HG03139 (cell line): ENCODE measurements at regions not wholly inside any gene's neighbourhood (a gene's known extent, or its start where the extent isn't known, plus 50 kb on each side); places are given as distances from the start of the nearest gene placed in this dataset.

Experiments used
- ATAC-seq: cut with Tn5 transposase; IDR thresholded peaks from one replicate; pipeline ENCODE4 v1.9.1; 2021; ENCODE audit not compliant: unreplicated experiment

DNA sequence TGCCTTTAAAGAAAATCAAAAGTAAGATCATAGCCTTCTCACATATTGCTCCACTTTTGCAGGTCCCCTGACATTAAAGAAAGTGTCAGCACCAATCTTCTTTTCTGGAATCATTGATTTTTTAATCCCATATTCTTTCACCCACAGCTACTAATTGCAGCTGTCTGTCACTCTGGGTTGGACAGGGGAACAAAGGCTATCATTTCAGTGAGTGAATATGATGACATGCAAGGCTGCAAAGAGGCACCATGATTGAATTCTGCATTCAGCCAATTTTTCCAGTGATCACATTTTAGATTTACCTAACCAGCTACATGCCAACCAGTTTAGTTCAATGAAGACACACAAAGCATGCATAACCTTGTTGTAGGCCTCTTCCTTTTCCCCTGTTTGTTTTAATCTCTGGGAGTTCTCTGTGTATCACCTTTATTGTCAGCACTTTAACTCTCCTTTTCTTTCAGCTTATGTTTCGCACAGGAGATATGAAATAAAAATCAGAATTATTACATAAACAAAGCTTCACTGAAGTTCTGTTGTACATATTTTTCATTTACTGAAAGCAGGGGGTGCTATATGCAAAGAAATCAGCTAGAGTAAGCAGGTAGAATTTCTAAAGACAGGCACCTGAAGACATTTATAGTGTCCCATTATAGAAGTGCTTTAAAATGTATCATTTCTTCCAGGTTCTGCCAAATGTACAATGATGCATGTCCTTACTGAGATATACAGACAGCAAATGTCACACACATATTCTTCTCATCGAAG, 584.8 kb downstream of the PLA2G4A start:
- no peak for ATAC-seq

DNA sequence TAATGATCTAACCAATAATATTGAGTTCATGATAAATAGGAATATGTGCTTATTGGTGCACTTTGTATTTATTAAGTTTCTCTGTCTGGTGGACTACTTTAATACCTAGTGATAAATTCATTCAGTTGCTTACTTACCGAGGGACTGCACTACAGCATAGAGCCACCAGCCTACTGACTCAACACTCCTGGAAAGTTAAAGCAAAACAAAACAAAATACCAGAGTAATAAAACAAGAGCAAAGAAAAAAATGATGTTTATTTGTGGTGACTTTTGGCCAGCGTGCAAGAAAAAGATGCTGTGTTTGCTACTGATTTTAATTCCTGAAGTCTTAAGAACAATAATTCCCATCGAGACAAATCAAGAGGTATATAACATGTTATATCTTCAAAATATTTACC, 586.3 kb downstream of the PLA2G4A start:
- no peak for ATAC-seq

DNA sequence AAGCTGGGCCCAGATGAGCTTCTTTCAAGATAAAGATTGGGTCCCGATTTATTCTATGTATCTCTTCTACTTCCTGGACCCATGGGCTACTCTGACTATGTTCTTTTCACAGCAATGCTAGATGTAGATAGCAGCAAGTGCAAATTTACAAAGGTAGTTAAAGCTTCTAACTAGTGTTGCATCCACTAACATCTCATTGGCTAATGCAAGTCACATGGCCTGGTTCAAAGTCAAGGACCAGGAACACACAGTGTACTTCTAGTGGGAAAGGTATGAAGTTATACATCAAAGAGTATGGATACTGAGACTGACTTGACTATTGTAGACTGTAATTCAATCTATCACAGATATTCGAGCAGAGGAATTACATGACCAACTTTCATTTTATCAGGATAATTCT, 588.8 kb downstream of the PLA2G4A start:
- no peak for ATAC-seq

DNA sequence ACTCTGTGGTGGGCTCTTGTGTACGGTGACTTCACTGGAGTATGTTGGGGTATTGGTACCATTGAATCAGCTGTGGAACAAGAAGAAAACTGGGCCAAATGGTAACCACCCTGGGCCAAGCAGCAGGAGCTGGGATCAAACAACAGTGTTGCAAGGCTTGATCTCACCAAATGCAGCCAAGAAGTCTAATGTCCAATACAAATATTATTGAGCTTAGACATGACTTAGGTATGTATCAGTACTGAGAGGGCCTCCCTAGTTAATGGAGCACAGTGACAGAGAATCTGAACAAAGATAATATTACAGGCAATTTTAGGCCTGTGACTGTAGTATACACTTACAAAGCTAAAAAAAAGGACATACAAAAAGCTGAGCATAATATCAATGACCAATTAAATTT, 604.8 kb downstream of the PLA2G4A start:
- ATAC-seq: no peak

DNA sequence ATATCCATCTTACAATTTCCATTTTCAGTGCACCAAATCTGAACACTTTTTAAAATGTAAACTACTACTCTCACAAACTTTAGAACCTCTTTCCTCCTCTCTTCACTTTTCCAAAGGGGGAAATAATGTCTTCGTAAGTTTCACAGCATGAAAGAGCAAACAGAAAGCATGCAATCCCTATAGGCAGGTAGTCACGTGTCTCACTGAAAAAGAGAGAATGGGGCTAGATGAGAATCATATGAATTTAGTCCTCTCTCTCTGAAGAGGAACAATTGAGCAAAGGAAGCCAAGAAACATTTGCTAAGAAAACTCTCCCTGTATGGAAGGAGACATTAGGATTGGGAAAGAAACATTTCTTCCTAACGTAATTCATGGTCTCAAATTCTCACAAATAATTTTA, 613.9 kb downstream of the PLA2G4A start:
- ATAC-seq: no peak

DNA sequence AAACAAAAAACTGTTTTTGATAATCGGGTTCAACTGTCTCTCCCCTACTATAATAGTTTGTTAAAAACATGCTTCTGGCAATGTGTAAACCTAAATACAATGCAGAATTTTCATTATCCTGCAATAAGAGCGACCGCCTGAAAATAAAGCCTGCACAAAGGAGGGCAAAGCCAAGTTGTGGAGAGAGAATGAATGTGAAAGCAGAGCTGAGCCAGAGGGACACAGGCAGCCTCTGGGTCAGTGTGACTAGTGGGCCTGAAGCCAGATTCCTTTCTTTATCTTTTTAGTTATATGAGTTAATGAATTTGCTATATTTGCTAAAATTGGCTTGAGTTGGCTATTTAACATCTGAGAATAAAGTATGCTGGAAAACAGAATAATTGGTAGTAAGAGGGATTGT, 615.2 kb downstream of the PLA2G4A start:
- ATAC-seq: no peak

DNA sequence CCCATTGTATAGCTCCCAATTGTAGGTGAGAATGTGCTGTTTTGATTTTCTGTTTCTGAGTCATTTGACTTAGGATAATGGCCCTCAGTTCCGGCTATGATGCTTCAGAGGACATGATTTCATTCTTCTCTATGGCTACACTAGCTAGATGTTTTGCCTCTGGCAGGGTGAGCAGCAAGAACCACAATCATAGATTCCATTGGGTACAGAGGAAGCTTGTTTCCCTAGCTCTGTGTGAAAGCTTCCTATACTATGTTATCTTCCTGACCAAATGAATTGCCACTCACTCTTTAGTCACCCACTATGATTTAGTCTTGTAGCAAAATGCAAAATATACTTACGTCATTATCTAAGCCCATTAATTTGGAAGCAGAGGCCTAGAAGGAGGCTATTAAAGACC, 616.3 kb downstream of the PLA2G4A start:
- ATAC-seq: no peak

DNA sequence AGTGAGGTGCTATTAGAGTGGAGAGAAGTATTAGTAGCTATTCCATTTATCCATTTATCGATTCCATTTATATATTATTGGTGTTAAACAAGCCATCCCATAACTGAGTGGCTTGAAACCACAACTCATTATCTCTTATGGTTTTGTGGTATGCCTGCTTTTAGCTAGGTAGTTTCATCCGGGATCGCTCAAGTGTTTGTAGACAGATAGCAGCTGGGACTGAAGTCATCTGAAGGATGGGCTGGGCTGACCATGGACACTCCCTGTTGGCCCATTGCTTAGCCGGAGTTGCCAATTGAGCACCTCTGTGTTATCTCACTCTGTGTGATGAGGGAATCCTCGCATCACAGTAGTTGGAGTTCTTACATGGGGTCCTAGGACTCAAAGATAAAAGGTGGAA, 622.5 kb downstream of the PLA2G4A start:
- no peak for ATAC-seq

DNA sequence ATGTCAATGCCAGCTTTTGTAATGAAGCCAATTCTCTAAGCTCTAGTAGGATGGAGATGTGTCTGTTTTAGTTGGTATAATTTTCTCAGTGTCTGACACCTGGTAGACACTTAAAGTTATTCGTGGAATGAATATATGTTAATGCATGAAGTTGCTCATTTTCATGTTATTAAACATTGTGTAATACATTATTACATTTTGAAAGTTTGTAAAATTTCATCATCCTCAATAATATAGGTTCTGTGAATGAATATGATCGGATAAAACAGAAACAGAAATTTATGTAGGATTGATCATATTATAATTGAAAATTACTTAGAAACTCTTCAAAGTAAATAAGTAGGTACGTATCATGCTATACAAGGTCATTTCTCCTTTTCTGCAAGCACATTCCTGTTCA, 625.3 kb downstream of the PLA2G4A start:
- ATAC-seq: no peak

DNA sequence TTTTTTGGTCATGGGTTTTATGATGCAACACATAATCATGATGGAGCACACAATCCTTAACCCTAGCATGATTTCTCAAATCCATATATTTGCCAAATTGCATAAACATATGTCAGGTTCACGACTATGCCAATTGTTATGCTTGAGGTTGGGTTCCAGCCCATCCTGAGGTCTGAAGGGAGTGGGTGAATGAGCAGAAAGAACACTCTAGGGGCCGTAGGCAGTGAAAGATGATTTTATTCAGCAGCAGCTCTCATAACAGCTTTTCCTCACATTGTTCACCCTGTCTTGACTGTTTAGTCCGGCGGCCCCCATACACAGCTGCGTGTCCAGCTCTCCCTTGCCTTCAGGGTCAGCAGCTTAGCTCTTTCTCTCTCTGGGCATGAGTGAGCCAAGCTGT, 627.7 kb downstream of the PLA2G4A start:
- no peak for ATAC-seq

DNA sequence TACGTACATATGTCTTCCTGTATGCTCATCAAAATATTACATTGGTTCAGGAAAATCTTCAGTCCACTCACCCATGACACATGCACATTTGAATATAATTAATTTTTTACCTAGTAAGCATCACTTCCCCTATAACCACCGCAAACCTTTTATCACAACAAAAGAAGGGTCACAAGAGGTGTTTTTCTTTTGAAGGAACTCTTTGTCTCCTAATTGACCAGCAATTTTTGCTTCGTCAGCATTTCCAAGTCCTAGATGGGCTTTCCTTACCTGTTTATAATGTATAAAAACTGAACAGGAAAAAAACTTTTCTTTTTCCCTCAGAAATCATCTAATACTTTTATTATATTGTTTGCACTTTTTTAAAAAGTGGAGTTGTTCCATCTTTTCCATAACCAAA, 631.3 kb downstream of the PLA2G4A start:
- ATAC-seq: no peak

DNA sequence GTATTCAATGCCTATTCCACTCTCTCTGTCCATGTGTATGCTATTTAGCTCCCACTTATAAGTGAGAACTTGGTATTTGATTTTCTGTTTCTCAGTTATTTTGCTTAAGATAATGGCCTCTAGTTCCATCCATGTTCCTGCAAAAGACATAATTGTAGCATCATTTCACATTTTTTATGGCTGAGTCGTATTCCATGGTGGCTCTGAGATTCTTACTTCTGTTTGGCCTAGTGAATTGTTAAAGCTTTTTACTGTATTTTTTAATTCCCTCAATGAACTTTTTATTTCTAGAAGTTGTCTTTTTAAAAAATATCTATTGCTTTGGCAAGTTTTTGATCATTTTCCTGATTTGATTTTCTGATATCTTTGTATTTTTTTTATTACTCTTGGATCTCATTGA, 635.6 kb downstream of the PLA2G4A start:
- no peak for ATAC-seq

DNA sequence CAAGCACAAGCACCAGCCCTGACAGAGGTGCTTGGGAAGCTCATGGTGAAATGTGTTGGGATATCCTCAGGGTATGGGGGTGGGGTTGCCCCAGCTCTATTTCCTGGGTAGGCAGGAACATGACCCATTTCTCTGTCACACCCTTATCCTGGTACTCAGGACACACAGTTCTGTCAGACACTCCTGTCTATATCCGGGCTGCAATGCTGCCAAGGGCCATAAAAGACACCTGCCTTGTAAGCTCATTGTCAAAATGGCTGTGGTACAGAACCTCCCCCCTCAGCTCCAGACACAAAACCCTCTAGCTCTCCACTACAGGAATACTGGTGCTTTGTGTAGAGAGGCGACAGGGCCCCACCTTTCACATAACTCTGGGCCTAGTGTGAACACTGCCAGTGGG, 636.7 kb downstream of the PLA2G4A start:
- no peak for ATAC-seq

DNA sequence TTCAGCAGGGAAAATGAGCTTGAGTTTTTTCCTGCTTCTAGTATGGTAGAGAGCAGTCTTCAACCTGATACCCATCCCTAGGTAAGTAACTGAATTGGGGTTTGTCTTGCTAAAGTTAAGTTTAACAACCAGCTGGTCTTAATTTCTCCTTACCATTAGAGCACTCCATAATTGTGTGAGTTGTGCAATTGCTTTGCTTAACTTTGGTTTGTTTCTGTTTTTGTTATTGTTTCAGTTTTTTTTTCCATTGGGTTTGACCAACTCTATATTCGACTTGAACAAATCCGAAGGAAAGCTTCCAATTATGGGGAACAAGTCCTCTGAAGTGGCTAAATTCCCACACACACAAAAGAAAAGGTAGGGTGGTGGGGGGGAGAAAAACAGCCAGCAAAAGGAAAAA, 641.1 kb downstream of the PLA2G4A start:
- ATAC-seq: no peak

DNA sequence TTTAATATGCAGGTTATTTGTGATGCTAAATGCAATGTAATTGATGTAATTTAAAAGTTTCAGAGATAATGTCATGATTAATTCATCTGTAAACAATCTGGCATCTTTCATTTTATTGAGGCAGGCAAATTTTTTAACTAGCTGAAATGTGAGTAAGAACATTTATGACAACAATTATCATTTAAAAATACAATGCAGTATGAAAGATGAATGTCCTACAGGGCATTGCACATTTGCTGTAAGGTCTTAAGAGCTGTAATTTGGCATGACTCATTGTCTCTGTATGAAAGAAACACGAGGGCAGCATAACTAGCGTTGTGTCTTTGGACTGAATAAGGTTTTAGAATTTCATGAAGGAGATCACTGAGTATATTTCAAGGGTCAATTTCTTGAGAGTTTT, 642.8 kb downstream of the PLA2G4A start:
- ATAC-seq: no peak

DNA sequence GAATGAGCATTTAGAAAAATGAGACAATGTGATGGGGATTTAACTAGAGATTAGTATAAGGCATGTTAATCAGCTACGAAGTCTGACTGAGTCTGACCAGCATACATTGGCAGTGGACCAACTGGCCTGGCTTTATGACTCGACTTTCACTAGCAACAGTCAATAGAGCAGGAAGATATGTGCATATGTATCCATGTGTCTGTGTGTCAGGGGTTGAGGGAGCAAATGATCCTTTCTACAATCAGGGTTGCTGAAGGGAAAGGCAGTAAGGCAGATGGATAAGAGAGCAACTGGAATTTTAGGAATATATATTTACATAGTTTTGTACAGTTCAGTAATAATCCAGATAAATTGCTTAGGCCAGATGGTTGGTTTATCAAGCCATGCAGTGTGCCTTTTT, 645.6 kb downstream of the PLA2G4A start:
- no peak for ATAC-seq

DNA sequence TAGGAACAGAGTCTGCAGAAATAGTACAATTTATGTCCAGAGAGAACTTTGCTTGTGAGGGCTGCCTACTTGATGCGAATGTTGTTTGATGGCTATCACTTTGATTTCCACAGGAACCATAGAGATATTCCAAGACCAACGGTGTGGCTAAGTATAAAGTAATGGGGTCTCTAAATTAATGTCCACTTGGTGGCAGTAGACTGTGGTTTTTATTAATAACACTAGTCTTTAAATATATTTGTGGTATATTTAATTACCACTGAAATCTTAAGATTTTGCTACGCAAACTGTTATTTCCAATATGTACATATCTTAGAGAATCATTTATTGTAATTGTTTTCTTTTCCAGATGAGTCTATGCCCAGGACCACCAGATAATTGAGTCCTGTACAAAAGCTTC, 647.9 kb downstream of the PLA2G4A start:
- ATAC-seq: no peak

DNA sequence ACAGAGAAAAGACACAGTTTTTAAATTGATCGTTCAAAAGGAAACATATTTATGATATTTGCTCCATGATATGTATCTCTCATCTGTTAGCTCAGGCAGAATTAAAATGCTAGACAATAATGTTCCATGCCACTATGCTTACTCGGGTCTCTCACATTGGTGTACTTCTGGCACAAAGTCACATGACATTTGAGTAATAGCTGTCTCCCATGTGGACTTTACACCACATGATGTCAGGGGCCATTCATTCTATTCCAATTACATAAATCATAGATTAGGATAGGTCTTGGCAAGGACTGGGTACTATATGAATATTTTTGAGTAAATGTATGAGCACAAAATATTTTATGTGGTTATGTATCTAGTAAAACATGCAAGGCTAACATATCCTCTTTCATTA, 648.4 kb downstream of the PLA2G4A start:
- no peak for ATAC-seq

DNA sequence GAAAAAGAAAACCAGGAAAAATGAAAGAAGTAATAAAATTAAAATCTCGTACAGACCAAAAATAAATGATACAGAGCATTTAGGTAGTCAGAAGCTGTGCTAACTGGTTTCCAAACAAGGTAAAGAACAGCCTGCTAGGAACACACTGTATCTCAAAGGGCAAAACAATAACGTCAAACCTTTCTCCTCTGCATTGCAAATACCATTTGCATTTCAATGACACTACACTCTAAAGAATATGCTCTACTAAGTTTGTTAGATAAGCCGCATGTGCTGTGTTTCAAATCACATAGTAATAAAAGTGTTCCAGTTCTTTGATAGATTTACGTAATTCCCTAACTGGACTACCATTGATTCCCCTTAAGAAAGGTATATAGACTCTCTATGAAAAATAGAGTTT, 648.8 kb downstream of the PLA2G4A start:
- no peak for ATAC-seq

DNA sequence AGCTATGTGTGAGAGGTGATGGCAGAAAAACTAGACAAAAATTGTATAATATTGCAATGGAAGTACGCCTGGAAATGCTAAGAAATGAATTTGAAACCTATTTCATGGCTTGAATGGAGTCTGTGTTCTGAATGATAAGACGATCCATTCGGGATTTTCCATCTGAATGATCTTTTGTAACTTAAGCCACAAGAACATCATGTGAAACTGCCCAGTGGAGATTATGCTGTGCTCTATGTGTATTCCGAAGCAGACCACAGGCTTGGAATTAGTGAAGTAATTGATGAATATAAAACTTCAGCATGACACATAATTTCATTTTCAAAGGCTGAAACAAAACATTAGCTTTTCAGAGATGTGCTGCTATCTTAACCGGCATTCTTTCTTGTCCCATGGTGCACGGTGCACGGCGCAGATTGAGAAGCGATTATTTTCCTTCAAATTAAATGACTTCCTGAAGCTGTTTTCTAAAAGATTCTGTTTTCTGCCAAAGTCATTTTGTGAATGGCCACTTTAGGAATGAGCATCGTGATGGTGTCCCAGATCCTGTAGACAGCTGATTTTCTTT, 652.9 kb downstream of the PLA2G4A start:
- ATAC-seq: no peak

DNA sequence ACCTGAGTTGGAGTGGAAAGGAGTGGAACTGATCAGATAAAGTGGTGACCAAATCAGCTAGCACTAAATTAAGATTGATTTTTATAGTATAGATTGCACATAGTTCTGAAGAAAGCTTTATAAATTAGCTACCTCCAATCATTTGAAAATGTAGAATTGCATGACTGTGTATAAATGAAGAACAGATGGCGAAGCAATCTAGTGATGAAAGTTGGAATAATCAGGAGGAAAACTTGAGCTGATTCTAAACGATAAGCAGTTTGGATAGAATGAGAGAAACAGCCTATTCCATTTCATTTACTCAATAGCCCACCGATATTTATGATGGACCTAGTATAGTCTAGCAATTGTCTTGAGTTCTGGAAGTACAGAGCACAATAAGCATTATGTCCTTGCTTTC, 661.5 kb downstream of the PLA2G4A start:
- ATAC-seq: no peak

DNA sequence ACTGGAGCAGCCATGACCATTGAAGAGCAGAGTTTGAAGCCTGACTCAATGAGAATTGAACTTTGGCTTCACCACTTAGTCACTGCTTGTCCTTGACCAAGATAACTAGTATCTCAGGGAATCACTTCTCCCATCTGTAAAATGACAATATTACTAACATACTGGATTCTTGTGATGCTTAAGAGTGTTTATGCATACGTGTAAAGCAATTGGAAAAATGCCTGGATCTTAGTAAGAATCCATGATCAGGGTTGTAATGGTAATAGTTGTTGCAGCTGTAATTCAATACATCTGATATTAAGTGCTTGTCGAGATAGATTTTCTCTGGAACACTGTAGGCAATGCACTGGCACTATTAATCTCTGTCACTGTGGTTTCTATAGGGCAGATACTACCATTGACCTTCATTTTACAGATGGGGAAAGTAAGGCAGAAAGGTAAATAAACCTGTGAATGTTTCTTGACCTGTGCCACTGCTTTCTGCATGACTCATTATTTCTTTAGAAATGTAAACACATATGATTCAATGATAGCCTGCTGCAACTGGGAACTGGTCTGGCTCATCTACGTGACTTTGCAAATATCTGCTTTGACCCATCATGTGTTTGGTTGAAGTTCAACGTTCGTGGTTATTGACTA, 662.5 kb downstream of the PLA2G4A start:
- no peak for ATAC-seq

DNA sequence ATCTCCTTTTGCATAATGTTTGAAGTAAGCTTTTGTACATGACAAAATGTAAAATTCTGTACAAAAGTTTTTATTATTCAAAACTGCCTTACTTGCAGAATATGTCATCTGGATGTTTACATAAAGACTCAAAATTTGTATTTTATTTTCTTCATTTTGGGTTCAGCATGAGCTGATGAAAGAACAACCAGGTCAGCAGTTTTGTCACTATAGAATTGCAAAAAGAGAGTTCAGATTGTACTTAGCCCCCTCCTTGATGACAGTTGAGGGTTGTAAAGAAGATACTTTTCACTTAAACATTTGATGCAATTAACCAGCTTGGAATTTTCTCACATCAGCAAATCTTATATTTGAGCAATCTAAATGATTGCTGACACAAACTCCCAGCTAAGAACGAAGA, 669.3 kb downstream of the PLA2G4A start:
- ATAC-seq: no peak
